ENCODE measurements at regions not wholly inside any gene's neighbourhood (a gene's known extent, or its start where the extent isn't known, plus 50 kb on each side); places are given as distances from the start of the nearest gene placed in this dataset.

DNA sequence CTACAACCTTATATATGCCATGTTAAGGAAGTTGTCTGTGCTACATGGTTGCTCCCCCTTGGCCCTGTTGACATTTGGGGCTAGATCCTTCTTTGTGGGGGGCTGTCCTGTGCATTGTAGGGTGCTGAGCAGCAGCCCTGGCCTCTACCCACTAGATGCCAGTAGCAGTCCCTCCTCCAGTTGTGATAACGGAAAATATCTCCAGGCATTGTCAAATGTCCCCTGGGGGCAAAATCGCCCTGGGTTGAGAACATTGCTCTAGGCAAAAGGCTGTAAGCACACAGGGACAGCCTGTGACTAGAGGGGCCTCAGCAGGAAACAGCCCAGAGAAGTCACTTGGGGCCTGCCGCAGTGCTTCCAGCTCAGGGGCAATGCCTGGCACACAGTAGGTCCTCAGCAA lies 1100.3 kb downstream of the BCL11B start:
- H3K9me3 Mint-ChIP-seq, result no peaks in the 10 kb centered on the region
- DNase-seq, result no peak
- H3K4me3 Mint-ChIP-seq, result no peak overlapping the region
- TF ChIP-seq, protein P1, sequence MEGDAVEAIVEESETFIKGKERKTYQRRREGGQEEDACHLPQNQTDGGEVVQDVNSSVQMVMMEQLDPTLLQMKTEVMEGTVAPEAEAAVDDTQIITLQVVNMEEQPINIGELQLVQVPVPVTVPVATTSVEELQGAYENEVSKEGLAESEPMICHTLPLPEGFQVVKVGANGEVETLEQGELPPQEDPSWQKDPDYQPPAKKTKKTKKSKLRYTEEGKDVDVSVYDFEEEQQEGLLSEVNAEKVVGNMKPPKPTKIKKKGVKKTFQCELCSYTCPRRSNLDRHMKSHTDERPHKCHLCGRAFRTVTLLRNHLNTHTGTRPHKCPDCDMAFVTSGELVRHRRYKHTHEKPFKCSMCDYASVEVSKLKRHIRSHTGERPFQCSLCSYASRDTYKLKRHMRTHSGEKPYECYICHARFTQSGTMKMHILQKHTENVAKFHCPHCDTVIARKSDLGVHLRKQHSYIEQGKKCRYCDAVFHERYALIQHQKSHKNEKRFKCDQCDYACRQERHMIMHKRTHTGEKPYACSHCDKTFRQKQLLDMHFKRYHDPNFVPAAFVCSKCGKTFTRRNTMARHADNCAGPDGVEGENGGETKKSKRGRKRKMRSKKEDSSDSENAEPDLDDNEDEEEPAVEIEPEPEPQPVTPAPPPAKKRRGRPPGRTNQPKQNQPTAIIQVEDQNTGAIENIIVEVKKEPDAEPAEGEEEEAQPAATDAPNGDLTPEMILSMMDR (IDR thresholded peaks at IDR 0.05), result no peak
- peaks cover 29% of the 10 kb centered on the region for H3K4me1 Mint-ChIP-seq
- no peak overlapping the region for H3K27ac Mint-ChIP-seq
- peaks cover 24% of the 10 kb centered on the region for H3K27me3 Mint-ChIP-seq (ENCODE audit: low read depth, poor library complexity)
- H3K36me3 Mint-ChIP-seq (ENCODE audit: low read depth), result no peaks in the 10 kb centered on the region

DNA sequence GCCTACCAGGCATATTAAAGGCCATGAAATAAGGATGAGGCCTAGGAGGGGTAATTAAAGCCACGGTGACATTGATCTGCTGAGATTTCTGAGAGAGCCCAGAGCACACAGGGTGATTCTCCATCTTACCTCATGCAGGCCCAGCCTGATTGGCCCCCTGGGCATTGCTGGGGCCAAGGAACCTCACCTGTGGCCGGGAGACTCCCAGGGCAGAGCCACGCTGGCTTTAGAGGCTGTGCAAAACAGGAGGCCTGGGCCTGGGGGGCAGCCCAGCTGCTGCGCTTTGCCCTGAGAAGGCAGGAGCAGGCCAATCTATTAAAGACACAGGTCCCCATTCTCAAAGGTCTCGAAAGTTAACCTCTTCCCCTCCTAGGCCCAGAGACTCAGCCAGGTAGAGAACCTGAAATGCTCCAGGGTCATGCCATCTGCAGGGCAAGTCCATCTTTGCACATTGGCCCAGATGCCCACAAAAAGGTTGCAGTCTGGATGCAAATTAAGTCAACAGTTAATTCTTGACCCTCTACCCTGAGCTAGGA lies 1099.7 kb downstream of the BCL11B start:
- H3K9me3 Mint-ChIP-seq, result no peaks in the 10 kb centered on the region
- TF ChIP-seq, protein P1 (IDR thresholded peaks at IDR 0.05), result no peak
- H3K4me1 Mint-ChIP-seq, result peaks cover 29% of the 10 kb centered on the region
- H3K4me3 Mint-ChIP-seq, result no peak overlapping the region
- no peak for DNase-seq
- H3K27ac Mint-ChIP-seq, result no peak overlapping the region
- H3K36me3 Mint-ChIP-seq (ENCODE audit: low read depth), result no peaks in the 10 kb centered on the region
- peaks cover 25% of the 10 kb centered on the region for H3K27me3 Mint-ChIP-seq (ENCODE audit: low read depth, poor library complexity)

DNA sequence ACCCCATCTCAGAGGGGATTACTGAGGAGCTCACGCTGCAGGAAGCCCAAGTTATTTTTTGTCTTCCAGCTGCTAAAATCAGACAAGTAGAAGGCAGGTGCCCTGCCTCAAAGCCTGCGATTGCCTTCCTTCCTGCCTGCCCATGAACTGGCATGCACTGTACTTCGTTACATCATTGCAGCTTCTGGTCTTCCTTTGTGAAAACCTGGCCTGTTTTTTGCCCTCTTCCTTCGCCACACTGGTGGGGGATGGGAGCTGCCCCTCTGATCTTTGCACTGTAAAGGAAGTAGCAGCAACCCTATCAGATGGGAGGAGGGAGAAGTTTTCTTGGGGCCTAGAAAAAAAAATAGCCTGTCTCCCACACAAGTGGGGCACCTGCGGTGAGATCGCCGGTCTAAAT lies 1098.7 kb downstream of the BCL11B start:
- no peaks in the 10 kb centered on the region for H3K36me3 Mint-ChIP-seq (ENCODE audit: low read depth)
- H3K27ac Mint-ChIP-seq, result no peak overlapping the region
- H3K9me3 Mint-ChIP-seq, result no peaks in the 10 kb centered on the region

DNA sequence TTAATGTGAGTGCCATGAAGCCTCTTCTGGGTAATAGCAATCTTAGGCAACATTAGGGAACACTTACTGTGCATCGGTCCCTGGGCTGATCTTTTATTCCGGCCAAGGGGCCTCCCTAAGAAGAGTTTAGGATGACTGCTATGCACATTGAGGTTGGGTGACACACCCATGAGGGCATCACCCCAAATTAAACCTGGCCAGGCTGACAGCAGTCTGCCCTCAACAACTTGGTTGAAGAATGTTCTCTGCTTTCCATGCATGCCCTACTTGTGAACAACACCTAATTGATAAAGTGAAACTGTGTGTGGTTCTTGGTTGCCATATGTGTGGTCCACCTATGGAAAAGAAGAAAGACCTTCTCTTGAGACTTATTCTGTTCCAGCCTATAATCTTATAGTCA lies 1098.0 kb downstream of the BCL11B start:
- Mint-ChIP-seq H3K4me1 (peaks cover 29% of the 10 kb centered on the region), H3K27me3 (ENCODE audit: low read depth, poor library complexity) (peaks cover 23% of the 10 kb centered on the region), H3K36me3 (ENCODE audit: low read depth) (no peaks in the 10 kb centered on the region), H3K4me3 (no peak overlapping the region), H3K27ac (no peak overlapping the region), H3K9me3 (no peaks in the 10 kb centered on the region)
- TF ChIP-seq, protein P1 (IDR thresholded peaks at IDR 0.05), result no peak
- DNase-seq, result no peak

More for the DNA sequence above, 1098.7 kb downstream of the BCL11B start:
- DNase-seq, result no peak
- peaks cover 29% of the 10 kb centered on the region for H3K4me1 Mint-ChIP-seq
- TF ChIP-seq, protein P1 (IDR thresholded peaks at IDR 0.05), result no peak
- H3K4me3 Mint-ChIP-seq, result no peak overlapping the region
- H3K27me3 Mint-ChIP-seq (ENCODE audit: low read depth, poor library complexity), result peaks cover 28% of the 10 kb centered on the region

DNA sequence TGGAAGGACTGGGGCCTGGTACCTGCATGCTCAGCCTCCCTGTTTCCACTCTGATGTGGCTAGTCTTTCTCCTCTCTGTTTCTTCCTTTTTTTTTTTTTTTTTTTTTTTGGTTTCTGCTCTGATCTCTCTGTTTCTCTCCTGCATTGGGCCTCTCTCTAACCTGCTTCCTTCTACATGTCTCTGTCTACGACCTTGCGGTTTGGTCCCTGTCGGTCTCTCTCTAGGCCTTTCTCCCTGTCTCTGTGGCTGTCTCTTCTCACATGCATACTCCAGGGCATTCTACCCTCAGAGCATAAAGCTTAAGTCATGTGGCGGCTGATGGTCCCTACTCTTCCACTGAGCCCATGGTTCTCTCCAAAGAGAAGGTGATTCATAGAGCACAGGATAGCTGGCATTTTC lies 1096.6 kb downstream of the BCL11B start:
- Mint-ChIP-seq H3K4me3 (no peak overlapping the region), H3K27ac (no peak overlapping the region), H3K27me3 (ENCODE audit: low read depth, poor library complexity) (peaks cover 25% of the 10 kb centered on the region), H3K36me3 (ENCODE audit: low read depth) (no peaks in the 10 kb centered on the region), H3K4me1 (peaks cover 20% of the 10 kb centered on the region), H3K9me3 (no peaks in the 10 kb centered on the region)
- DNase-seq, result no peak
- TF ChIP-seq, protein P1 (IDR thresholded peaks at IDR 0.05), result no peak

DNA sequence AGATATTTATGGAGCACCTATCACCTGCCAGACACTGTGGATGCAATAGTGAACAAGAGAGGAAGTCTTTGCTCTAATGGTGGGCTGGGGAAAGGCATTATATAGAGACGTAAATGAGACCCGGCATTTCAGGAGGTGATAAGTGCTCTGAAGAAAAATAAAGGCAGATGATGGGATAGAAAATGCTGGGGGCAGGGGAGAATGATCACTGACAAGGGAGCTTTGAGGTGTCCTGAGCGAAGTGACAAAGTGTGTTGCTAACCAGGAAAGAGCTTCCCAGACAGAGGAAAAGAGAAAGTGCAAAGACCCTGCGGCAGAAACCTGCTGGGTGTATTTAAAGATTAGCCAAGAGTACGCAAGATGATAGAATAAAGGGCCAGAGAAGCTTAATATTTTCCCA lies 1096.1 kb downstream of the BCL11B start:
- Mint-ChIP-seq H3K9me3 (no peaks in the 10 kb centered on the region), H3K4me1 (peaks cover 16% of the 10 kb centered on the region), H3K36me3 (ENCODE audit: low read depth) (no peaks in the 10 kb centered on the region), H3K27ac (no peak overlapping the region), H3K4me3 (no peak overlapping the region), H3K27me3 (ENCODE audit: low read depth, poor library complexity) (peaks cover 21% of the 10 kb centered on the region)
- DNase-seq, result no peak
- TF ChIP-seq, protein P1 (IDR thresholded peaks at IDR 0.05), result no peak

All from nephron progenitor cell (in vitro differentiated cells).